Ovary (tissue), 3 donors: ENCODE measurements at regions not wholly inside any gene's neighbourhood (a gene's known extent, or its start where the extent isn't known, plus 50 kb on each side); places are given as distances from the start of the nearest gene placed in this dataset.
"Not testable (repeated sequence)": the region's sequence is repeated elsewhere in the genome, so short reads cannot be mapped to it uniquely, and the experiment has no call there.

Source experiments
- POLR2A ChIP-seq: fragments of 450-650 bp; IDR thresholded peaks from one replicate; pipeline ENCODE4 v1.6.1; 2017; ENCODE audit warnings: antibody characterized with exemption, mild to moderate bottlenecking, moderate library complexity
- TF ChIP-seq, protein P1 (sequence below), 3 donors: fragments of 450-650 bp in 2 of 3; fragments of 200-600 bp in 1 of 3; IDR thresholded peaks; one replicate each; pipeline versions ENCODE4 v1.5.1 to v1.8.0; 2016 to 2022; ENCODE audit warnings: antibody characterized with exemption in 3 of 3, mild to moderate bottlenecking in 1 of 3
- donor health status: DM: no; HTN: no; CAD: no.

DNA sequence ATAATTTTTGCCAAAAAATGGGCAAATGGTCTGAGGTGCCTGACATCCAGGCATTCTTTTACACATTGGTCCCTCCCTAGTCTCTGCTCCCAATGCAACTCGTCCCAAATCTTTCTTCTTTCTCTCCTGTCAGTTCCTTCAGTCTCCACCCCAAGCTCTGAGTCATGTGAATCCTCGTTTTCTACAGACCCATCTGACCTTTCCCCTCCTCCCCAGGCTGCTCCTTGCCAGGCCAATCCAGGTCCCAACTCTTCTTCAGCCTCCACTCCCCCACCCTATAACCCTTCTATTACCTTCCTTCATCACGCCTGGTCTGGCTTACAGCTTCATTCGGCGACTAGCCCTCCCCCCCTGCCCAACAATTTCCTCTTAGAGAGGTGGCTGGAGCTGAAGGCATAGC is 55.3 kb downstream of the BBS10 start:
- TF ChIP-seq, protein P1, sequence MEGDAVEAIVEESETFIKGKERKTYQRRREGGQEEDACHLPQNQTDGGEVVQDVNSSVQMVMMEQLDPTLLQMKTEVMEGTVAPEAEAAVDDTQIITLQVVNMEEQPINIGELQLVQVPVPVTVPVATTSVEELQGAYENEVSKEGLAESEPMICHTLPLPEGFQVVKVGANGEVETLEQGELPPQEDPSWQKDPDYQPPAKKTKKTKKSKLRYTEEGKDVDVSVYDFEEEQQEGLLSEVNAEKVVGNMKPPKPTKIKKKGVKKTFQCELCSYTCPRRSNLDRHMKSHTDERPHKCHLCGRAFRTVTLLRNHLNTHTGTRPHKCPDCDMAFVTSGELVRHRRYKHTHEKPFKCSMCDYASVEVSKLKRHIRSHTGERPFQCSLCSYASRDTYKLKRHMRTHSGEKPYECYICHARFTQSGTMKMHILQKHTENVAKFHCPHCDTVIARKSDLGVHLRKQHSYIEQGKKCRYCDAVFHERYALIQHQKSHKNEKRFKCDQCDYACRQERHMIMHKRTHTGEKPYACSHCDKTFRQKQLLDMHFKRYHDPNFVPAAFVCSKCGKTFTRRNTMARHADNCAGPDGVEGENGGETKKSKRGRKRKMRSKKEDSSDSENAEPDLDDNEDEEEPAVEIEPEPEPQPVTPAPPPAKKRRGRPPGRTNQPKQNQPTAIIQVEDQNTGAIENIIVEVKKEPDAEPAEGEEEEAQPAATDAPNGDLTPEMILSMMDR (IDR thresholded peaks at IDR 0.05): not testable (repeated sequence)
- not testable (repeated sequence) for TF ChIP-seq POLR2A
